Osteoblast (primary cell): ENCODE measurements at regions not wholly inside any gene's neighbourhood (a gene's known extent, or its start where the extent isn't known, plus 50 kb on each side); places are given as distances from the start of the nearest gene placed in this dataset.

Source experiments
- DNase-seq: peaks from one replicate; pipeline ENCODE4 v3.0.0; 2011; ENCODE audit warnings: low spot score, mixed read lengths; ENCODE audit not compliant: insufficient read length; ENCODE audit errors: missing footprints
- H2AFZ ChIP-seq: 2 replicates; pipeline ENCODE4 v1.6.0; 2011; ENCODE audit warnings: mild to moderate bottlenecking, low read length
- H3K27ac ChIP-seq: 2 replicates; pipeline ENCODE4 v1.5.1; 2011; ENCODE audit warnings: mild to moderate bottlenecking, low read depth, low read length, moderate library complexity
- H3K27me3 ChIP-seq: 2 replicates; pipeline ENCODE4 v1.6.0; 2012; ENCODE audit warnings: mild to moderate bottlenecking, control low read depth, inconsistent platforms, low read length, moderate library complexity; ENCODE audit not compliant: insufficient read depth
- H3K36me3 ChIP-seq: 2 replicates; pipeline ENCODE4 v1.5.1; 2011; ENCODE audit warnings: mild to moderate bottlenecking, low read length, control low read depth, moderate library complexity; ENCODE audit not compliant: insufficient read depth
- H3K4me1 ChIP-seq: 2 replicates; pipeline ENCODE4 v1.5.1; 2011; ENCODE audit warnings: mild to moderate bottlenecking, low read length, control low read depth, moderate library complexity; ENCODE audit not compliant: insufficient read depth
- H3K4me2 ChIP-seq: 2 replicates; pipeline ENCODE4 v1.6.0; 2011; ENCODE audit warnings: mild to moderate bottlenecking, low read length; ENCODE audit not compliant: insufficient read depth
- H3K4me3 ChIP-seq: fragments of 200-600 bp; sonication (generic); 3 replicates; pipeline ENCODE4 v1.5.1; 2012; ENCODE audit warnings: mild to moderate bottlenecking, low read length, inconsistent platforms; ENCODE audit not compliant: insufficient read depth
- H3K79me2 ChIP-seq: 2 replicates; pipeline ENCODE4 v1.6.0; 2012; ENCODE audit warnings: mild to moderate bottlenecking, low read length, control low read depth, inconsistent platforms; ENCODE audit not compliant: insufficient read depth
- H3K9me3 ChIP-seq: 2 replicates; pipeline ENCODE4 v1.5.1; 2011; ENCODE audit warnings: low read depth, low read length, control low read depth
- H4K20me1 ChIP-seq: 2 replicates; pipeline ENCODE4 v1.6.0; 2012; ENCODE audit warnings: mild to moderate bottlenecking, low read length, control low read depth; ENCODE audit not compliant: insufficient read depth
- TF ChIP-seq, protein P1 (sequence below): IDR thresholded peaks from 2 replicates; pipeline ENCODE4 v1.5.1; 2011; ENCODE audit warnings: mild to moderate bottlenecking, low read depth, low read length, moderate library complexity; ENCODE audit errors: extremely low read depth

DNA sequence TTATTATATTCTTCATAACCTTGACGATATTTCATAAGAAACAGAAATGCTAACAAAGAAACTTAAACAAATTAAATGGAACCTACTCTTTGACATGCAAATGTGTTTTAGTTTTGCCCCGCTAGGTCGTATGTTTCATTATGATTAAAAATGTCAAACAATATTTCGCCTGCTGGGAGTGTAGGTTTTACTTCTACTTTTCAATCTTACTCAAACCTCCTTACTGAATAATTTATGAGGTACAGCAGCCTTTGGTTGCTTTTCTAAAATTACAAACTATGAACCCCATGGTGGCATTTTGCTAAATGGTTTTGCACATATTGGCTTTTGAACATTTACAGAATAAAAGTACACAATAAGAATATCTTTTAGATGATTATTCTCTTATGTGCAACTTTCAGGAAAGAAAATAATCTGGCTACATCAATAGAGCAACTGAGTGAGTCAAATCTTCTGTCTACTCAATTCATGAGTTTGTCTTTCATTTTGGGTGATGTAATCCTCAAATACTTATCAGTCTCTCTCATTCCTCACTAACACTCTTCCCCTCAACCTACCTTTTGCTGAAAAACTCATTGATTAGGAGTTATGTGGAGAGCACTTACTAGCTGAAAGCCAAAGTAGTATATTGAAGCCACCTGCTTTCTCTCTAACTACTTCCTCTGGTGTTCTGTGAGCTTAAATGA is 1226.4 kb downstream of the XPNPEP1 start:
- Histone ChIP-seq H3K4me1 (no peaks in the 10 kb centered on the region), H3K4me2 (no peak overlapping the region), H2AFZ (no peak overlapping the region), H3K79me2 (no peaks in the 10 kb centered on the region), H4K20me1 (no peaks in the 10 kb centered on the region), H3K27ac (no peak overlapping the region), H3K4me3 (no peak overlapping the region), H3K27me3 (no peaks in the 10 kb centered on the region), H3K9me3 (no peaks in the 10 kb centered on the region), H3K36me3 (no peaks in the 10 kb centered on the region)
- TF ChIP-seq, protein P1, sequence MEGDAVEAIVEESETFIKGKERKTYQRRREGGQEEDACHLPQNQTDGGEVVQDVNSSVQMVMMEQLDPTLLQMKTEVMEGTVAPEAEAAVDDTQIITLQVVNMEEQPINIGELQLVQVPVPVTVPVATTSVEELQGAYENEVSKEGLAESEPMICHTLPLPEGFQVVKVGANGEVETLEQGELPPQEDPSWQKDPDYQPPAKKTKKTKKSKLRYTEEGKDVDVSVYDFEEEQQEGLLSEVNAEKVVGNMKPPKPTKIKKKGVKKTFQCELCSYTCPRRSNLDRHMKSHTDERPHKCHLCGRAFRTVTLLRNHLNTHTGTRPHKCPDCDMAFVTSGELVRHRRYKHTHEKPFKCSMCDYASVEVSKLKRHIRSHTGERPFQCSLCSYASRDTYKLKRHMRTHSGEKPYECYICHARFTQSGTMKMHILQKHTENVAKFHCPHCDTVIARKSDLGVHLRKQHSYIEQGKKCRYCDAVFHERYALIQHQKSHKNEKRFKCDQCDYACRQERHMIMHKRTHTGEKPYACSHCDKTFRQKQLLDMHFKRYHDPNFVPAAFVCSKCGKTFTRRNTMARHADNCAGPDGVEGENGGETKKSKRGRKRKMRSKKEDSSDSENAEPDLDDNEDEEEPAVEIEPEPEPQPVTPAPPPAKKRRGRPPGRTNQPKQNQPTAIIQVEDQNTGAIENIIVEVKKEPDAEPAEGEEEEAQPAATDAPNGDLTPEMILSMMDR: no peak
- no peak for DNase-seq

DNA sequence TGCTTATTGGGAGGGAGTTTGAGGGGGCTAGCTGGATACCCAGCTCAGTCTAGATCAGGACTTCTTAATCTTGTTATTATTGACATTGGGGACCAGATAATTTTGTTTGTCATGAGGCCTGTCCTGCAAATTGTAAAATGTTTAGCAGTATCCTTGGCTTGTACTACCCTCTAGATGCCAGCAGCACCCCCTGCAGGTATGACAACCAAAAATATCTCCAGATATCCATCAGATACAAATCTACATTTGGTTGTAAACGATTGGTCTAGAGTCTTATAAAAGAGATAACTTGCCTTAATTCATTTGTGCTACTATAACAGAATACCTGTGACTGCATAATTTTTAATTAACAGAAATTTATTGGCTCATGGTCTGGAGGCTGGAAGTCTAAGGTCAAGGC is 1232.2 kb downstream of the XPNPEP1 start:
- TF ChIP-seq, protein P1: no peak

DNA sequence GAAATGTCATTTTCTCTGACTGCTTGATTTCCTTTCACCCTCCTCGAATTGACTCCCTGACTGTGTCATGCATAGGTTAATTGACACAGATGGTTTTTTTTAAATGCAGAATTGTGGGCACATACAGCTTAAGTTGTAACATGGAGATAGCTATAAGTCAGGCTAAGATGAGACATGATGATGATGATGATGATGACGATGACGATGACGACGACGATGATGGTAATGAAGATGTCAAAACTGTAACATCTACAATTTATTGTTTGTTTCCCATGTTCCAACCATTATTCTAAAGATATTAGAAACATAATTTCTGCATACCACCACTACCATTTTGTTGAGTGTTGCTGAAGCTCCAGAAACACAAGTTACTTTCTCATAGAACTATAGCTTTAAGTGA is 1232.8 kb downstream of the XPNPEP1 start:
- Histone ChIP-seq H4K20me1 (no peaks in the 10 kb centered on the region), H3K27me3 (no peaks in the 10 kb centered on the region), H3K27ac (no peak overlapping the region), H3K79me2 (no peaks in the 10 kb centered on the region), H3K4me3 (no peak overlapping the region), H3K36me3 (no peaks in the 10 kb centered on the region), H2AFZ (no peak overlapping the region), H3K9me3 (peaks cover 6% of the 10 kb centered on the region), H3K4me2 (no peak overlapping the region), H3K4me1 (no peaks in the 10 kb centered on the region)
- DNase-seq: no peak
- TF ChIP-seq, protein P1: no peak

More for the DNA sequence above, 1232.2 kb downstream of the XPNPEP1 start:
- Histone ChIP-seq H3K4me1 (no peaks in the 10 kb centered on the region), H3K4me2 (no peak overlapping the region), H3K36me3 (no peaks in the 10 kb centered on the region), H3K4me3 (no peak overlapping the region), H3K9me3 (peaks cover 6% of the 10 kb centered on the region), H3K27me3 (no peaks in the 10 kb centered on the region), H3K79me2 (no peaks in the 10 kb centered on the region), H4K20me1 (no peaks in the 10 kb centered on the region), H3K27ac (no peak overlapping the region), H2AFZ (no peak overlapping the region)
- no peak for DNase-seq

DNA sequence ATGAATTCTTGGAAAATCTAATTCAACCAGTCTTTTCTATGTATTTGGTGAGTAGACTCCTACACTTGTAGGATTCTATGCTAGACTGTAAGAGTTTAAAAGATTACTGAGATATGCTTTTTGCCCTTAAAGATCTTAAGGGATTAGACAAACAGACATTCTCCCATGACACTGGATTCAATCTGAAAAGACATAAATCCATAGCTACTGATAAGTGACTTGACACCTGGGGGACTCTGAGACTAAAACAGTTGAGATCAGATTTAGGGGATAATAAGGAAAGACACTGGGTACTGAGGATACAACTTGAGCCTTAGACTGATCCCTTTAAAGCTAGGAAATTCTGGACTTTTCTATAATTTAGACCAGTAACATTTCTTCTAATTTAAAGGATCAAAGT is 1233.4 kb downstream of the XPNPEP1 start:
- DNase-seq: no peak
- H2AFZ ChIP-seq: no peak overlapping the region
- no peaks in the 10 kb centered on the region for H3K27me3 ChIP-seq
- no peaks in the 10 kb centered on the region for H3K4me1 ChIP-seq
- no peak overlapping the region for H3K27ac ChIP-seq
- peaks cover 6% of the 10 kb centered on the region for H3K9me3 ChIP-seq
- no peaks in the 10 kb centered on the region for H3K36me3 ChIP-seq
- H3K79me2 ChIP-seq: no peaks in the 10 kb centered on the region
- H4K20me1 ChIP-seq: no peaks in the 10 kb centered on the region
- H3K4me2 ChIP-seq: no peak overlapping the region
- TF ChIP-seq, protein P1: no peak
- H3K4me3 ChIP-seq: no peak overlapping the region
